ENCODE measurements at regions not wholly inside any gene's neighbourhood (a gene's known extent, or its start where the extent isn't known, plus 50 kb on each side); places are given as distances from the start of the nearest gene placed in this dataset.

GRCh38 chr6:169979873-169980432, 228.5 kb downstream of the ERMARD start:
- H4K91ac ChIP-seq (ENCODE audit: low read depth, low read length, poor library complexity) = no peak overlapping the region
- no peak overlapping the region for H2BK5ac ChIP-seq (ENCODE audit: low read length)
- H3K9me3 ChIP-seq (replicated peaks in 1 of 2; ENCODE audit: control insufficient read depth in 2 of 2, insufficient read depth in 1 of 2, low read depth in 1 of 2, low read length in 2 of 2) = no peaks in the 10 kb centered on the region
- H2BK15ac ChIP-seq (ENCODE audit: low read length) = no peak overlapping the region
- no CpG with 5 or more reads among the region's 14 CpGs for WGBS, 2 donors (ENCODE audit: extremely low coverage in 2 of 2, insufficient read length in 2 of 2, insufficient replicate concordance in 1 of 2)
- DNase-seq (ENCODE audit: low spot score) = no peak
- no peak overlapping the region for H3K14ac ChIP-seq (ENCODE audit: low read length)
- no peak overlapping the region for H4K8ac ChIP-seq (ENCODE audit: low read depth, low read length)
- H3K79me1 ChIP-seq (ENCODE audit: low read depth, low read length) = peaks cover 1% of the 10 kb centered on the region
- H3K4me2 ChIP-seq (ENCODE audit: insufficient read depth, low read length, poor library complexity, severe bottlenecking) = no peak overlapping the region
- no peak overlapping the region for H2BK120ac ChIP-seq (ENCODE audit: low read depth, low read length)
- H3K4ac ChIP-seq (ENCODE audit: low read length) = no peak overlapping the region
- H3K36me3 ChIP-seq (replicated peaks in 1 of 2; ENCODE audit: control insufficient read depth in 2 of 2, insufficient read depth in 2 of 2, low read length in 2 of 2) = no peaks in the 10 kb centered on the region
- peak overlapping the region; percentile 24 for H2AK5ac ChIP-seq (ENCODE audit: low read depth, low read length)
- no peak overlapping the region for H3K9ac ChIP-seq (ENCODE audit: low read depth, low read length, poor library complexity)
- H3K4me1 ChIP-seq (ENCODE audit: control insufficient read depth in 2 of 2, insufficient read depth in 1 of 2, low read depth in 1 of 2, low read length in 2 of 2) = peaks cover 2 to 4% of the 10 kb centered on the region in 2 donors
- H2BK12ac ChIP-seq (ENCODE audit: low read length) = peak overlapping the region; percentile 43
- no peak overlapping the region for H2AFZ ChIP-seq (ENCODE audit: low read length)
- no peak overlapping the region for H3K23ac ChIP-seq (ENCODE audit: low read depth, low read length, poor library complexity)
- H3K27me3 ChIP-seq (ENCODE audit: control insufficient read depth in 3 of 3, insufficient read depth in 3 of 3, low read depth in 1 of 3, low read length in 3 of 3) = no peaks in the 10 kb centered on the region
- no peak overlapping the region for H3K27ac ChIP-seq (replicated peaks; ENCODE audit: low read length)
- H3K18ac ChIP-seq (ENCODE audit: low read length) = peak overlapping the region; percentile 73
- no peak overlapping the region for H3K4me3 ChIP-seq (ENCODE audit: low read length in 2 of 2)

- no peak overlapping the region for H2BK12ac ChIP-seq (ENCODE audit: low read length)
- DNase-seq (ENCODE audit: low spot score) = no peak
- H3K14ac ChIP-seq (ENCODE audit: low read length) = peak overlapping the region; percentile 83
- no peak overlapping the region for H3K4me3 ChIP-seq (ENCODE audit: low read length in 2 of 2)
- WGBS, 2 donors (ENCODE audit: extremely low coverage in 2 of 2, insufficient read length in 2 of 2, insufficient replicate concordance in 1 of 2) = no CpG with 5 or more reads among the region's 26 CpGs
- peaks cover 2 to 4% of the 10 kb centered on the region in 2 donors for H3K4me1 ChIP-seq (ENCODE audit: control insufficient read depth in 2 of 2, insufficient read depth in 1 of 2, low read depth in 1 of 2, low read length in 2 of 2)
- H2BK5ac ChIP-seq (ENCODE audit: low read length) = peak overlapping the region; percentile 10
- H2BK15ac ChIP-seq (ENCODE audit: low read length) = peak overlapping the region; percentile 45
- H4K8ac ChIP-seq (ENCODE audit: low read depth, low read length) = no peak overlapping the region
- peak overlapping the region; percentile 17 for H2AK5ac ChIP-seq (ENCODE audit: low read depth, low read length)
- no peaks in the 10 kb centered on the region for H3K9me3 ChIP-seq (replicated peaks in 1 of 2; ENCODE audit: control insufficient read depth in 2 of 2, insufficient read depth in 1 of 2, low read depth in 1 of 2, low read length in 2 of 2)
- H3K23ac ChIP-seq (ENCODE audit: low read depth, low read length, poor library complexity) = peak overlapping the region; percentile 45
- peak overlapping the region; percentile 61 for H3K18ac ChIP-seq (ENCODE audit: low read length)
- H3K27me3 ChIP-seq (ENCODE audit: control insufficient read depth in 3 of 3, insufficient read depth in 3 of 3, low read depth in 1 of 3, low read length in 3 of 3) = no peaks in the 10 kb centered on the region
- no peak overlapping the region for H2AFZ ChIP-seq (ENCODE audit: low read length)
- no peak overlapping the region for H3K4me2 ChIP-seq (ENCODE audit: insufficient read depth, low read length, poor library complexity, severe bottlenecking)
- peaks cover 1% of the 10 kb centered on the region for H3K79me1 ChIP-seq (ENCODE audit: low read depth, low read length)
- H3K4ac ChIP-seq (ENCODE audit: low read length) = peak overlapping the region; percentile 26
- no peak overlapping the region for H4K91ac ChIP-seq (ENCODE audit: low read depth, low read length, poor library complexity)
- no peaks in the 10 kb centered on the region for H3K36me3 ChIP-seq (replicated peaks in 1 of 2; ENCODE audit: control insufficient read depth in 2 of 2, insufficient read depth in 2 of 2, low read length in 2 of 2)
- H3K9ac ChIP-seq (ENCODE audit: low read depth, low read length, poor library complexity) = peak overlapping the region; percentile 57
- H2BK120ac ChIP-seq (ENCODE audit: low read depth, low read length) = no peak overlapping the region
- no peak overlapping the region for H3K27ac ChIP-seq (replicated peaks; ENCODE audit: low read length)
Observed at GRCh38 chr6:169978615-169979161, 227.3 kb downstream of the ERMARD start.

GRCh38 chr6:169977434-169978265, 226.2 kb downstream of the ERMARD start:
- peak overlapping the region; percentile 25 for H2AK5ac ChIP-seq (ENCODE audit: low read depth, low read length)
- no peak overlapping the region for H2AFZ ChIP-seq (ENCODE audit: low read length)
- peak overlapping the region; percentile 38 for H4K91ac ChIP-seq (ENCODE audit: low read depth, low read length, poor library complexity)
- H3K27me3 ChIP-seq (ENCODE audit: control insufficient read depth in 3 of 3, insufficient read depth in 3 of 3, low read depth in 1 of 3, low read length in 3 of 3) = no peaks in the 10 kb centered on the region
- no peak overlapping the region for H2BK12ac ChIP-seq (ENCODE audit: low read length)
- H3K4me2 ChIP-seq (ENCODE audit: insufficient read depth, low read length, poor library complexity, severe bottlenecking) = no peak overlapping the region
- WGBS, 2 donors (ENCODE audit: extremely low coverage in 2 of 2, insufficient read length in 2 of 2, insufficient replicate concordance in 1 of 2) = no CpG with 5 or more reads among the region's 28 CpGs
- H3K4me3 ChIP-seq (ENCODE audit: low read length in 2 of 2) = no peak overlapping the region
- no peak overlapping the region for H3K4ac ChIP-seq (ENCODE audit: low read length)
- no peaks in the 10 kb centered on the region for H3K36me3 ChIP-seq (replicated peaks in 1 of 2; ENCODE audit: control insufficient read depth in 2 of 2, insufficient read depth in 2 of 2, low read length in 2 of 2)
- H3K27ac ChIP-seq (replicated peaks; ENCODE audit: low read length) = no peak overlapping the region
- H3K23ac ChIP-seq (ENCODE audit: low read depth, low read length, poor library complexity) = no peak overlapping the region
- H2BK15ac ChIP-seq (ENCODE audit: low read length) = no peak overlapping the region
- H3K9me3 ChIP-seq (replicated peaks in 1 of 2; ENCODE audit: control insufficient read depth in 2 of 2, insufficient read depth in 1 of 2, low read depth in 1 of 2, low read length in 2 of 2) = no peaks in the 10 kb centered on the region
- no peaks in the 10 kb centered on the region for H3K79me1 ChIP-seq (ENCODE audit: low read depth, low read length)
- H3K18ac ChIP-seq (ENCODE audit: low read length) = peak overlapping the region; percentile 11
- no peak overlapping the region for H4K8ac ChIP-seq (ENCODE audit: low read depth, low read length)
- H2BK120ac ChIP-seq (ENCODE audit: low read depth, low read length) = peak overlapping the region; percentile 72
- no peak overlapping the region for H3K14ac ChIP-seq (ENCODE audit: low read length)
- no peak overlapping the region for H3K9ac ChIP-seq (ENCODE audit: low read depth, low read length, poor library complexity)
- H3K4me1 ChIP-seq (ENCODE audit: control insufficient read depth in 2 of 2, insufficient read depth in 1 of 2, low read depth in 1 of 2, low read length in 2 of 2) = peaks cover 2 to 4% of the 10 kb centered on the region in 2 donors
- no peak for DNase-seq (ENCODE audit: low spot score)
- H2BK5ac ChIP-seq (ENCODE audit: low read length) = peak overlapping the region; percentile 40
